K562 (cell line): ENCODE measurements at regions not wholly inside any gene's neighbourhood (a gene's known extent, or its start where the extent isn't known, plus 50 kb on each side); places are given as distances from the start of the nearest gene placed in this dataset.

Experiments
- ARHGAP35 ChIP-seq: fragments of 450-650 bp; IDR thresholded peaks from 2 replicates; pipeline ENCODE4 v1.6.1; 2018; ENCODE audit not compliant: partially characterized antibody
- ATF6 ChIP-seq: sonication (generic); formaldehyde crosslinking; IDR thresholded peaks from 2 replicates; pipeline ENCODE4 v1.4.0; 2020; ENCODE audit warnings: mild to moderate bottlenecking, missing genetic modification reagents
- BRD9 ChIP-seq: fragments of 450-650 bp; IDR thresholded peaks from 2 replicates; pipeline ENCODE4 v1.6.1; 2018; ENCODE audit warnings: low read depth; ENCODE audit not compliant: partially characterized antibody
- CAMTA2 ChIP-seq: fragments of 250-450 bp; sonication (Bioruptor Pico); conservative IDR thresholded peaks from 2 replicates; pipeline ENCODE4 v1.5.1; 2022
- CBX1 ChIP-seq: sonication (generic); IDR thresholded peaks from 2 replicates; pipeline ENCODE4 v1.6.1; 2016; ENCODE audit warnings: antibody characterized with exemption, low read depth, mild to moderate bottlenecking
- CTCF ChIP-seq, 3 experiments: IDR thresholded peaks in 2 of 3; conservative IDR thresholded peaks in 1 of 3; 2 replicates each; pipeline ENCODE4 v1.5.1; 2011 to 2012; ENCODE audit warnings: low read length in 3 of 3, mild to moderate bottlenecking in 3 of 3, control low read depth in 2 of 3, improper control_type of control experiment in 1 of 3, inconsistent platforms in 1 of 3, low read depth in 1 of 3, mixed read lengths in 1 of 3, moderate library complexity in 1 of 3; ENCODE audit not compliant: insufficient read depth in 2 of 3
- E2F6 ChIP-seq, 2 experiments: IDR thresholded peaks; 2 replicates each; pipeline ENCODE4 v1.6.1; 2011; ENCODE audit warnings: borderline replicate concordance in 1 of 2, control low read depth in 1 of 2, low read depth in 1 of 2, low read length in 1 of 2, mild to moderate bottlenecking in 1 of 2, mixed read lengths in 1 of 2, moderate library complexity in 1 of 2; ENCODE audit not compliant: insufficient read depth in 1 of 2, insufficient read length in 1 of 2, poor library complexity in 1 of 2, severe bottlenecking in 1 of 2; ENCODE audit errors: extremely low read depth in 1 of 2
- FIP1L1 ChIP-seq: fragments of 200-400 bp; formaldehyde crosslinking; IDR thresholded peaks from 2 replicates; pipeline ENCODE4 v1.6.1; 2018; ENCODE audit warnings: mild to moderate bottlenecking, low read depth, low read length; ENCODE audit not compliant: poor library complexity, severe bottlenecking
- GATAD2B ChIP-seq: fragments of 450-650 bp; IDR thresholded peaks from 2 replicates; pipeline ENCODE4 v1.6.1; 2017; ENCODE audit warnings: mild to moderate bottlenecking, borderline replicate concordance
- HMG20A ChIP-seq: fragments of 450-650 bp; formaldehyde crosslinking; conservative IDR thresholded peaks from 2 replicates; pipeline ENCODE4 v1.4.0; 2020; ENCODE audit warnings: mild to moderate bottlenecking, mixed read lengths
- KAT2B ChIP-seq: IDR thresholded peaks from one replicate; pipeline ENCODE4 v1.6.1; 2012; ENCODE audit warnings: low read depth, mild to moderate bottlenecking, control low read depth, inconsistent platforms, low read length, moderate library complexity
- KHSRP ChIP-seq: fragments of 450-650 bp; IDR thresholded peaks from 2 replicates; pipeline ENCODE4 v1.6.1; 2017
- MLX ChIP-seq, 2 experiments: fragments of 450-650 bp in 1 of 2; sonication (generic) in 1 of 2; formaldehyde crosslinking; conservative IDR thresholded peaks; 2 replicates each; pipeline versions ENCODE4 v1.4.0 to v1.8.1; 2020 to 2022; ENCODE audit warnings: mild to moderate bottlenecking in 1 of 2, missing genetic modification reagents in 1 of 2
- MTA2 ChIP-seq: fragments of 450-650 bp; IDR thresholded peaks from 2 replicates; pipeline ENCODE4 v1.6.1; 2016; ENCODE audit warnings: low read depth
- NR1H2 ChIP-seq: sonication (generic); formaldehyde crosslinking; IDR thresholded peaks from 2 replicates; pipeline ENCODE4 v1.4.0; 2020; ENCODE audit warnings: mild to moderate bottlenecking, missing genetic modification reagents
- NUFIP1 ChIP-seq: fragments of 450-650 bp; IDR thresholded peaks from 2 replicates; pipeline ENCODE4 v1.6.1; 2018; ENCODE audit not compliant: partially characterized antibody
- RBM15 ChIP-seq: fragments of 200-400 bp; formaldehyde crosslinking; IDR thresholded peaks from 2 replicates; pipeline ENCODE4 v1.6.1; 2018; ENCODE audit warnings: mild to moderate bottlenecking, low read length, moderate library complexity; ENCODE audit not compliant: insufficient read depth
- STAT5A ChIP-seq: IDR thresholded peaks from 2 replicates; pipeline ENCODE4 v1.6.1; 2012; ENCODE audit warnings: low read length, inconsistent platforms, borderline replicate concordance
- STAT5B ChIP-seq: fragments of 250-450 bp; sonication (Bioruptor Pico); IDR thresholded peaks from 2 replicates; pipeline ENCODE4 v1.8.0; 2021; ENCODE audit warnings: mild to moderate bottlenecking, inconsistent platforms
- TARDBP ChIP-seq: fragments of 450-650 bp; IDR thresholded peaks from 2 replicates; pipeline ENCODE4 v1.6.1; 2016
- TFAM ChIP-seq: fragments of 250-450 bp; sonication (Bioruptor Pico); conservative IDR thresholded peaks from 2 replicates; pipeline ENCODE4 v1.5.0; 2021; ENCODE audit warnings: mild to moderate bottlenecking, moderate library complexity
- ZNF184 ChIP-seq: sonication (generic); formaldehyde crosslinking; IDR thresholded peaks from 2 replicates; pipeline ENCODE4 v1.5.0; 2020; ENCODE audit warnings: missing genetic modification reagents
- ZNF507 ChIP-seq: conservative IDR thresholded peaks from 2 replicates; pipeline ENCODE4 v1.6.1; 2017; ENCODE audit warnings: missing genetic modification characterization, missing compliant biosample characterization
- ZNF699 ChIP-seq: fragments of 250-450 bp; sonication (Bioruptor Pico); IDR thresholded peaks from 2 replicates; pipeline ENCODE4 v1.8.0; 2021; ENCODE audit warnings: mild to moderate bottlenecking, moderate library complexity; ENCODE audit not compliant: insufficient replicate concordance

GRCh38 chr17:36728030-36728991 is 126.9 kb downstream of the MRM1 start (continued):
- TF ChIP-seq ATF6 (no peak), FIP1L1 (no peak), CTCF (IDR thresholded peaks at IDR 0.05 in 2 of 3, conservative IDR thresholded peaks at IDR 0.05 in 1 of 3; ENCODE audit: insufficient read depth in 2 of 3, low read depth in 1 of 3, low read length in 3 of 3) (no peak), RBM15 (no peak), NR1H2 (CRISPR knock-in tag) (no peak), GATAD2B (no peak), STAT5A (peak; percentile 69; the same call in 1 of the 2 replicates), MTA2 (peak; percentile 71), TFAM (CRISPR knock-in tag) (no peak), CAMTA2 (no peak), KHSRP (peak; percentile 44; the same call in 1 of the 2 replicates), ZNF184 (no peak), NUFIP1 (no peak), BRD9 (peak; percentile 36), TARDBP (no peak), ZNF699 (CRISPR knock-in tag) (no peak), HMG20A (CRISPR knock-in tag) (no peak), ARHGAP35 (peak; percentile 39), E2F6 (IDR thresholded peaks at IDR 0.05; ENCODE audit: borderline replicate concordance in 1 of 2, extremely low read depth in 1 of 2, insufficient read depth in 1 of 2, insufficient read length in 1 of 2, low read depth in 1 of 2, low read length in 1 of 2, poor library complexity in 1 of 2, severe bottlenecking in 1 of 2) (no peak), KAT2B (no peak), ZNF507 (tag) (no peak), MLX (CRISPR knock-in tag; conservative IDR thresholded peaks at IDR 0.05) (no peak), CBX1 (no peak), STAT5B (CRISPR knock-in tag) (no peak)
